GM21423 (cell line): ENCODE measurements at regions not wholly inside any gene's neighbourhood (a gene's known extent, or its start where the extent isn't known, plus 50 kb on each side); places are given as distances from the start of the nearest gene placed in this dataset.

ENCODE experiments used
- ATAC-seq: cut with Tn5 transposase; IDR thresholded peaks from one replicate; pipeline ENCODE4 v1.9.1; 2021; ENCODE audit warnings: mild to moderate bottlenecking, moderate library complexity; ENCODE audit not compliant: unreplicated experiment

- no peak for ATAC-seq
Observed at GRCh38 chr21:16569679-16570078, 839.9 kb downstream of the USP25 start.

- no peak for ATAC-seq
Observed at GRCh38 chr21:16570171-16570570, 840.4 kb downstream of the USP25 start.

DNA sequence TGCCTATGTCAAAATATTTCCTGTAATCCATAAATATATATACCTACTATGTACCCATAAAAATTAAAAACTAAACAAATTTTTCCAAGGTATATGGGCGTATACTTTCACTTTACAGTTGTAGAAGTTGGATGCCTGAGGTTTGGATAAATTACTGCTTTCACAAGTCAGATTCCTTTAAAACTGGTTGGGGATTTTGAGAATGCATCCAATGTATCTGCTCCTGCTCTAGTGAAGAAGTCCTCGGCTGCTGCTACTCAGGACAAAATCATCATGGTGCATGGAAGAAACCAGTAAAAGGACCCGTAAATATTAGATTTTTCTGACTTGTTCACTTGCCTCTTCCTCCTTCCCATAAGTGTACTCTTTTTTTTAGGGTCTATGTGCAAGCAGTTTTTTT, 841.1 kb downstream of the USP25 start:
- ATAC-seq, result no peak

- no peak for ATAC-seq
Observed at GRCh38 chr21:16571594-16571993, 841.8 kb downstream of the USP25 start.

GRCh38 chr21:16572032-16572431, 842.2 kb downstream of the USP25 start:
- ATAC-seq, result no peak

DNA sequence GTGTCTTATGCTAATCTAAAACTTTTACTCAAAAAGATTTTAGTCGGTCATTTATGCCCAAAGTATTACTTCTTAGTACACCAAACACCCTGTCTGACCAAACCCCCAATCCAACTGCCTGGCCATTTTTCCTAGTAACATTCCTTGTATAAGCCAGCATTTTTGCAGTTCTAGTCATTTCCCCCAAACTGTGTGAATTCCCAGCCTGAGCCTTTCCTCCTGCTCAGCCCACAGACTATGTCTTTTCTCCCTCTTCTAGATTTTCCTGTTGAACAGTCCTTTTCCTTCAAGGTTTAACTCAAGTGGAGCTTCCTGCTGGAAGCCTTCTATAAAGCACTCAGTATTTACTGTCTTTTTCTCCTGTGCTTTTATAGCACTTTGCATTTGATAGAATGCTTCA, 843.8 kb downstream of the USP25 start:
- no peak for ATAC-seq

DNA sequence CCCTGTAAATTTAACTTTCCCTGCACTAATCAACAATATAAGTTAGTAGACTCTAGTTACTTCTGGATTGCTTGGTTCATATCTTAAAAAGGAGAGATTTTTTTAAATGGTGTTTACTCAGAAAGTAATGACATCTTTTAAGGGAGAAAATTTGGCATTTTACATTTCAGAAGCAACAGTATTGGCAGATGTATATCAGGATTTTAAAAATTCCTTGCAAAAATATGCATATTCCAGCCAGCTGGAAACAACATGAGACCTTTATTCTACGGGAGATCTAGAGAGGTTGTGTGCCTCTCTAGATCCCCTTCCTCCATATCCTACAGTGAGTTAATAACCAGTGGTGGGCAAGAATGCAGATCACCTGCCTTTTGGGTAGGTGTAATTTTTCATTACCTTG, 848.2 kb downstream of the USP25 start:
- no peak for ATAC-seq

DNA sequence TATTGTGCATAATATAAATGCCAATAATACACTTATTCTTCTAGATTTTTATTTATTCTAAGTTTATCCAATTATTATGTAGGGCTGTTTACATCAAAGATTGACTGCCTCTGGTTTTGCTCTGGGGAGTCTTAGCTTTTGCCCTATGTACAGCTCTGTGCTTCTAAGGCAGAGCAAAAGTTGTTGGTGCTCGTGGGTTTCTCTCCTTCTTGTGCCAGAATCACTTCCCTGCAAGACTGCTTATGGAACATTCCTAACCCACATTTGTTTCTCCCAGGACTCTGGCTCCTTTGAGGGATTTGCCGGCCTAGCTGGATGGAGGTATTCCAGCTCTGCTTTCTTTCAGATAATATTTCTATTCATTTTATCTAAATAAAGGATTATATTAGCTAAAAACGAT, 849.1 kb downstream of the USP25 start:
- no peak for ATAC-seq

GRCh38 chr21:16579538-16579937, 849.8 kb downstream of the USP25 start:
- ATAC-seq, result no peak

- ATAC-seq, result no peak
Observed at GRCh38 chr21:16580661-16581060, 850.9 kb downstream of the USP25 start.

- ATAC-seq, result no peak
Observed at GRCh38 chr21:16583556-16583955, 853.8 kb downstream of the USP25 start.

DNA sequence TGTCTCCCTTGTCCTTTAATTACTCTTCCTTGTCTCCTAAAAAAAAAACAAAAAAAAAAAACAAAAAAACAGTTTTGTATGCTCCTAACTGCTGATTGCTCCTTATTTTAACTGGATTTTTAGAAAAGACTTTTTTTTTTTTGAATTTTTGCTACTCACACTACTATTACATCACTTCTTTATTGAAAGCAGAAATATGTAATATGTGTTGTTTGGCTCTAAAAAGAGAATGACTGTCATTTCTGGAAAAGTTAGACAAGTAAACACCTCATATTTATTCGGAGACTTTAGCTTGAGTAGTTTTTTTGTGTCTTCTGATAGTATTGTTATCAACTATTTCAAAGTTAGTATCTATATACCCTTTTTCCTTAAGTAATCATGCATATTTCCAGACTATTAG, 855.0 kb downstream of the USP25 start:
- ATAC-seq, result no peak

GRCh38 chr21:16585896-16586295, 856.1 kb downstream of the USP25 start:
- ATAC-seq, result no peak

GRCh38 chr21:16587141-16587581, 857.4 kb downstream of the USP25 start:
- no peak for ATAC-seq

GRCh38 chr21:16587681-16588375, 858.0 kb downstream of the USP25 start:
- no peak for ATAC-seq

DNA sequence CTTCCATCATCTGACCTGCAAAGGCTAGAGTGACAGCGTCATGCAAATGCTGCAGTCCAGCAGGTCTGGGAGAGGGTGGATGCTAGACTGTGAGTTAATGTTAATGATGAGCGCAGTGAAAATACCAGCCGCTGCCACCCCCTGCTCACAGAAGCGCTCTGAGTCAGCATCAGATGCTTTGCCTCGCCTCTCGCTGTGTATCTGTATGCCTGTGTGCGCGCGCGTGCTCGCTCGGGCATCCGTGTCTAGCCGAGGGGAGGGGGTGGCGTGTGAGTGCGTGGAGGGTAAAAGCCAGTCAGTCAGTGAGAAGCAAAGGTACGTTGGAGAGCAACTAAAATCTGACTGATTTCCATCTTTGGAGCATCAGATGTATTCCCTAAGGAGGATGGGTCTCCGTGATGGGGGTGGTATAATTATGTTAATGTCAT, 858.7 kb downstream of the USP25 start:
- ATAC-seq, result no peak

DNA sequence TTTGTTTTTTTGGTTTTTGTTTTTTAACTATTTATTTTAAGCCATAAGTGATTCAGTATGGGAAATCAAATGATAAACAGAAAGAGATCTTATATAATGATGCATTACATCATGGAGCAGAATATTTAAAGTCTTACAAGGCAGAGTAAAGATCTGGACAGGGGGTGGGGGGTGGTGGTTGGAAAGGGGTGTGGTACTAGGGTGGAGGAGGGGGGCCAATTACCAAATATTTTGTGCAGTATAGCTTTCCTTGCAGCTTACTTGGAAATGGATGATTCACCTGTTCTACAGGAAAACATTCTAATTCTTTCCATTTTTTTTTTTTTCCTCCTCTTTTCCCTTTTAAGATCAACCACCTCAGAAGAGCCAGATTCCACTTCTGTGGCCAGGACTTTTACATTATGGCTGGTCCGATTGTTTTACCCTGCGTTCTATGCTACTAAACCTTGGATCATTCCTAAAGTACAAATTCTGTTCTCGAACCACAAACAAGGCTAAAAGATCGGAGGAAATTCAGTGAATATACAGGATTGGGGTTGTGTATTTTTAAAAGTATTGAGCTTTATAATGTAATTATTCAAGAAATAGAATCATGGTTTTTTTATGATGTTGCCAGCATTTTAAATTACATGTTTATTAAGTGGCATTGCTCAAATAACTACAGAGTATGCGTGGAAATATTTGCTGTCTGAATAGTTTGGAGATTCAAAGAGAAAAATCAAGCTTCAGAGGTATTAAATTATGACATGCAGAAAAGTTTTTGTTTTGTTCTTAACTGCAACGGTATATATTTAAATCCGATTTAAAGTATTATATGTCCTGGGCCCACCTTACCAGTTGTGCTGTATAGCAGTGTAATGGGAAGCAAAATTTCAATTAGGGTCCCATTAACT, 859.5 kb downstream of the USP25 start:
- no peak for ATAC-seq

DNA sequence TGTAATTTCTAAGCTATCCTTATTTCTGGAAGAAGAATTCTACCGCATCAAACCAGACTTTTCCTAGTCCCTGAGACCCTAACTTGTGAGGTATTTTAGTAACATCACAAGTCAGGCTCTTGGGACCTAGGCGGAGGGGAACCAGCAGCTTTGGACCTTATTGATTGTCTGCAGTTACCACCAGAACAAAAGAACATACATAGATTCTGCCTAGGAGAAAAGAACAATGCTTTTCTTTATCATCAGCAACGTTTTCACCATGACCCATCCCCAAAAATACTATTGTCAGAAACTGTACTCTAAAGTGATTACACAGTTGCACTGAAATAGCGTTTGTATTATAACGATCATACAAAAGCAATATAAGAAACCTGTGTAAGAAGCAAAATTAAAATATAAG, 860.4 kb downstream of the USP25 start:
- no peak for ATAC-seq

DNA sequence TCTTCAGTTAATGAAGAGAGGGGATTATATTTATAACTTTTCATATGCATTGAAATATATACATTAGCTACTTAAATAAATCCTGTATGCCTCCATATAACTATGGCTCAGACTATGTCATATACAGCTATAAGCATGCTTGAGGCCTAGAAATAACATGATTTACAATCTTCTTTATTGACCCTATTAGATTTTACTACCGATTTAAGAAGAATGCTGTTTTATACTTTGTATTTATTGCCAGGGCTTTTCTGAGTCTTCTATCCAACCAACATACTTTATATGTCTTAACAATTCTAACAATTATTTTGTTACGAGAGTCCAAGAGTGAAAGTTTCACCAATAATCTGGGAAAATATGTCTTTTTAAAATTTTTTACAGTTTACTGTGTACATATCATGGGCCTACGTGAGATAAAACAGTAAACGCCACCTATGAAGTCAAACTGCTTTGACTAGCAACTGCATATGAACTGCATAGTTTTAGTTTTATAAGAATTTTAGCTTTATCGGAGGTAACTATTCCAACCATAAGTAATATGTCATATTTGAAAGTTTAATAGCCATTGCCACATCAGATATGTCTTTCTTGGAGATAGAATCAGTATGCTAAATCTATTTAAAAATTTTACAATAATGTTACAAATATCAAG, 861.0 kb downstream of the USP25 start:
- no peak for ATAC-seq

- ATAC-seq, result no peak
Observed at GRCh38 chr21:16592381-16592780, 862.6 kb downstream of the USP25 start.

DNA sequence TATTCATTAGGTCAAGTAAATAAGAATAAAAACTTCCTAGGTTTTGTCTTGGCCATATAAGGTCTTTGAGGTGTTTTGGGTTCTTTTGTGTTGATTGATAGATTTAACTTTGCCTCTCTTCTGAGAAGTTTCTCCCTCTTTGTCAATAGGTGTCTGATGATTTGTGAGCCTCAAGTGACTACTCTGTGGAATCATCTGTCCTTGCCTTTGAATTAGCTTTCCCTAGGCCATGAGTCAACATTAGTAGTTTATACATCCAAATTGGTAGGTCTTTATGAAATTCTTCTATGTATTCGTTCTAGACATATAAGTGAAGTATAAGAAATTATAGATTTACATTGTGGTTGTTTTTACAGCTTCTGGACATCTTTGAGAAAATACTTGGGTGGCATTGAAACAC, 864.4 kb downstream of the USP25 start:
- no peak for ATAC-seq

DNA sequence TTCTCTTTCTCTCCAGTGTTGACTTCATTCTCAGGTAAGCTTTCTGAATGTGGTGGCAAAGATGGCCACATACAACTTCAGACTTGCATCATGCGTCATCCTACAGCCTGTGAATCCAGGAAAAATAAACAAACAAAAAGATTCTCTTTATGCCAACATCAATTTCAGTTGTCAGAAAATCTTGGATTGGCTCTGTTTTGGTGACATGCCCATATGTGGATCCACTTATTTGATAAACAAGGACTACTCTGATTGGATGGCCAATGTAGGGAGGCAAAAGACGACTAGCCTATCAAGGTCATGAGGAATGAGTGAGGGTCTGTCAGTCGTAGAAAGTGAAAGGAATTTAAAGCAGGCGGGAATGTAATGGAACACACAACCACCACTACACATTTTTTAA, 866.6 kb downstream of the USP25 start:
- no peak for ATAC-seq
